ENCODE measurements at regions not wholly inside any gene's neighbourhood (a gene's known extent, or its start where the extent isn't known, plus 50 kb on each side); places are given as distances from the start of the nearest gene placed in this dataset.
"Not testable (repeated sequence)": the region's sequence is repeated elsewhere in the genome, so short reads cannot be mapped to it uniquely, and the experiment has no call there.

DNA sequence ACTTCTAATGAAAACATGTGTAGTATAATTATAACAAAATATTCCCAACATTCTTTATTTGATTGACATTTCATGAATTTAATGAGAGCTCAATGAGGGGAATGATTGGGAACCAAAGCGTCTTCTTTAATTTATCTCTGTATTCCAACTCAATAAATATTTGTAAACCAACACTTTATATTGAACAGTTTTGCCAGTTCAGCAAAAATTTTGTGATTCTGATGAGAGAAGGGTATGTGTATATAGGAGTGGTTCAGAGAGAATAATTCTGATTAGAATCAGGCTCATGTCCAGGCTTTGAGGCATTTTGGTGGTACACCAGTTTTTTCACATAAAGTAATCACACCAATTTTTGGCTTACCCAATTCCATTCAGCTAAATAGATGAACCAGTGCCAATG, 564.2 kb downstream of the TMTC2 start:
- H3K27me3 ChIP-seq (ENCODE audit: low read depth): no peaks in the 10 kb centered on the region
- H3K36me3 ChIP-seq: no peaks in the 10 kb centered on the region
- intact Hi-C loops (cut with micrococcal nuclease): no loop called here
- no peak for TF ChIP-seq CTCF (IDR thresholded peaks at IDR 0.05; ENCODE audit: borderline replicate concordance)
- no peak overlapping the region for H3K4me3 ChIP-seq
- no peaks in the 10 kb centered on the region for H3K4me1 ChIP-seq
- DNase-seq: no peak
- peaks cover 16% of the 10 kb centered on the region for H3K9me3 ChIP-seq (replicated peaks)
- no peak overlapping the region for H3K27ac ChIP-seq (replicated peaks)

DNA sequence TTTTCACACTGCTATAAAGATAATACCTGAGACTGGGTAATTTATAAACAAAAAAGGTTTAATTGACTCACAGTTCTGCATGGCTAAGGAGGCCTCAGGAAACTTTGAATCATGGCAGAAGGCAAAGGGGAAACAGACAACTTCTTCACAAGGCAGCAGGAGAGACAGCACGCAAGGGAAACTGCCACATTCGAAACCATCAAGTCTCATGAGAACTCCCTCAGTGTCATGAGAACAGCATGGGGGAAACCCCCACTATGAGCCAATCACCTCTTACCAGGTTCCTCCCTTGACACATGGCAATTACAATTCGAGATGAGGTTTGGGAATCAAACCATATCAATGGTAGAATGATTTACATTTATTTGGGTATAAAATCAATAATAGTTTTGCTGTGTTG, 558.5 kb downstream of the TMTC2 start:
- intact Hi-C loops (cut with micrococcal nuclease): no loop called here
- no peaks in the 10 kb centered on the region for H3K36me3 ChIP-seq
- no peak overlapping the region for H3K27ac ChIP-seq (replicated peaks)
- DNase-seq: no peak
- H3K4me3 ChIP-seq: no peak overlapping the region
- no peak for TF ChIP-seq CTCF (IDR thresholded peaks at IDR 0.05; ENCODE audit: borderline replicate concordance)
- H3K9me3 ChIP-seq (replicated peaks): peaks cover 8% of the 10 kb centered on the region
- H3K4me1 ChIP-seq: no peaks in the 10 kb centered on the region
- H3K27me3 ChIP-seq (ENCODE audit: low read depth): no peaks in the 10 kb centered on the region

GRCh38 chr12:83244001-83244400, 557.3 kb downstream of the TMTC2 start:
- peaks cover 8% of the 10 kb centered on the region for H3K9me3 ChIP-seq (replicated peaks)
- H3K4me3 ChIP-seq: no peak overlapping the region
- intact Hi-C loops (cut with micrococcal nuclease): no loop called here
- no peak for DNase-seq
- H3K27me3 ChIP-seq (ENCODE audit: low read depth): no peaks in the 10 kb centered on the region
- H3K27ac ChIP-seq (replicated peaks): no peak overlapping the region
- no peaks in the 10 kb centered on the region for H3K36me3 ChIP-seq
- no peak for TF ChIP-seq CTCF (IDR thresholded peaks at IDR 0.05; ENCODE audit: borderline replicate concordance)
- H3K4me1 ChIP-seq: no peaks in the 10 kb centered on the region

DNA sequence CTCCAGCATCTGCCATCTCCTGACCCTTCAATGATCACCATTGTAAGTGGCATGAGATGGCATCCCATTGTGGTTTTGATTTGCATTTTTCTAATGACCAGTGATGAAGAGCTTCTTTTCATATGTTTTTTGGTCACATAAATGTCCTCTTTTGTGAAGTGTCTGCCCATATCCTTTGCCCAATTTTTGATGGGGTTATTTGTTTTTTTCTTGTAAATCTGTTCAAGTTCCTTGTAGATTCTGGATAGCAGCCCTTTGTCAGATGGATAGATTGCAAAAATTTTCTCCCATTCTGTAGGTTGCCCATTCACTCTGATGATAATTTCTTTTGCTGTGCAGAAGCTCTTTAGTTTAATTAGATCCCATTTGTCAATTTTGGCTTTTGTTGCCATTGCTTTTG, 547.3 kb downstream of the TMTC2 start:
- H3K27ac ChIP-seq (replicated peaks); H3K4me3 ChIP-seq; DNase-seq; H3K9me3 ChIP-seq (replicated peaks); H3K27me3 ChIP-seq (ENCODE audit: low read depth); intact Hi-C loops (cut with micrococcal nuclease); H3K4me1 ChIP-seq; H3K36me3 ChIP-seq: not testable (repeated sequence)

DNA sequence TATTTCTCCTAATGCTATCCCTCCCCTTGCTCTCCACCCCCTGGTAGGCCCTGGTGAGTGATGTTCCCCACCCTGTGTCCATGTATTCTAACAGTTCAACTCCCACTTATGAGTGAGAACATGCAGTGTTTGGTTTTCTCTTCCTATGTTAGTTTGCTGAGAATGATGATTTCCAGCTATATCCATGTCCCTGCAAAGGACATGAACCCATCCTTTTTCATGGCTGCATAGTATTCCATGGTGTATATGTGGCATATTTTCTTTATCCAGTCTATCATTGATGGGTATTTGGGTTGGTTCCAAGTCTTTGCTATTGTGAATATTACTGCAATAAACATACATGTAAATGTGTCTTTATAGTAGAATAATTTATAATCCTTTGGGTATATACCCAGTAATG, 540.3 kb downstream of the TMTC2 start:
- H3K27ac ChIP-seq (replicated peaks); H3K4me3 ChIP-seq; intact Hi-C loops (cut with micrococcal nuclease); DNase-seq; H3K27me3 ChIP-seq (ENCODE audit: low read depth); H3K4me1 ChIP-seq; H3K36me3 ChIP-seq: not testable (repeated sequence)
- peaks cover 14% of the 10 kb centered on the region for H3K9me3 ChIP-seq (replicated peaks)

DNA sequence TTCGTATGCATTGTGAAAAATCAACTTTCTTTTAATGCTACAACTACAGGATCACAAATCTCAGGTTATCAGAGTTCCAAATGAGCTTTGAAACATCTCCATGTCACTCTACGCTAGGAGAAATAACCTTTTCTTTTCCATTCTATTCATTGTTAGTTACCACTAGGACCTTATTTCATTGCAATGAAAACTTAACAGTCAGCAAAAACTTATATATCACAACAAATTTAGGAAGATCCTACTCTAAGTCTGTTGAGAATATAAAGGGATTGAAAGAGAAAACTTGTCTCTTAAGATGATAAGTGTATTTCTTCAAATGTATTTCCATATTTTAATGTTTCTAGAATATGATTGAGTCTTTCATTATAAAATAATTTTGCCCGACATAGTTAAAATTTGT, 539.1 kb downstream of the TMTC2 start:
- no peaks in the 10 kb centered on the region for H3K36me3 ChIP-seq
- no peak for TF ChIP-seq CTCF (IDR thresholded peaks at IDR 0.05; ENCODE audit: borderline replicate concordance)
- peaks cover 14% of the 10 kb centered on the region for H3K9me3 ChIP-seq (replicated peaks)
- DNase-seq: no peak
- H3K27ac ChIP-seq (replicated peaks): no peak overlapping the region
- intact Hi-C loops (cut with micrococcal nuclease): no loop called here
- H3K4me1 ChIP-seq: no peaks in the 10 kb centered on the region
- H3K4me3 ChIP-seq: no peak overlapping the region
- no peaks in the 10 kb centered on the region for H3K27me3 ChIP-seq (ENCODE audit: low read depth)

DNA sequence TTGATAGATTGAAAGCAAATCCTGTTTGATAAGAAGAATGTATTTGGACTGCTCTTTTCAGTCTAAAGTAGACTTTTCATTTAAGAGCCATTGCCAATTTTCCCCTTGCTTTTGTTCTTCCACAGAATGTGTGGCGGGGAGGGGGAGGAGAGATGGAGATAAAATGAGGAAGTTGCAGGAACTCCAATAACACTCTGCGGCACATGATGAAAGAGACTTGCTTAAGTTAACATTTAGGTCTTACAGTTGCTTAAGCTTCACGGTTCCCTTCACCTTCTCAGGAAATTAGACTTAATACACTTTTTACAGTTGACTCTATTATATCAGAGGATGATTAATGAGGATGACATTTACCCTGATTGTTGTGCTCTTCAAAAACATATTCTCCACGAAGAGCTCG, 537.3 kb downstream of the TMTC2 start:
- Histone ChIP-seq H3K4me3 (no peak overlapping the region), H3K9me3 (replicated peaks) (peaks cover 14% of the 10 kb centered on the region), H3K27me3 (ENCODE audit: low read depth) (no peaks in the 10 kb centered on the region), H3K4me1 (no peaks in the 10 kb centered on the region), H3K36me3 (no peaks in the 10 kb centered on the region), H3K27ac (replicated peaks) (no peak overlapping the region)
- no peak for TF ChIP-seq CTCF (IDR thresholded peaks at IDR 0.05; ENCODE audit: borderline replicate concordance)
- intact Hi-C loops (cut with micrococcal nuclease): no loop called here
- no peak for DNase-seq
